Epithelial cell of proximal tubule (primary cell): ENCODE measurements at regions not wholly inside any gene's neighbourhood (a gene's known extent, or its start where the extent isn't known, plus 50 kb on each side); places are given as distances from the start of the nearest gene placed in this dataset.
"Not testable (repeated sequence)": the region's sequence is repeated elsewhere in the genome, so short reads cannot be mapped to it uniquely, and the experiment has no call there.

Experiments
- DNase-seq: peaks from one replicate; pipeline ENCODE4 v3.0.0-alpha.2; 2011; ENCODE audit warnings: low read depth
- H3K4me3 ChIP-seq: 2 replicates; pipeline ENCODE4 v1.5.1; 2011; ENCODE audit warnings: low read depth, mild to moderate bottlenecking, low read length
- TF ChIP-seq, protein P1 (sequence below): conservative IDR thresholded peaks from 2 replicates; pipeline ENCODE4 v1.5.1; 2012; ENCODE audit warnings: low read depth, mild to moderate bottlenecking, low read length

DNA sequence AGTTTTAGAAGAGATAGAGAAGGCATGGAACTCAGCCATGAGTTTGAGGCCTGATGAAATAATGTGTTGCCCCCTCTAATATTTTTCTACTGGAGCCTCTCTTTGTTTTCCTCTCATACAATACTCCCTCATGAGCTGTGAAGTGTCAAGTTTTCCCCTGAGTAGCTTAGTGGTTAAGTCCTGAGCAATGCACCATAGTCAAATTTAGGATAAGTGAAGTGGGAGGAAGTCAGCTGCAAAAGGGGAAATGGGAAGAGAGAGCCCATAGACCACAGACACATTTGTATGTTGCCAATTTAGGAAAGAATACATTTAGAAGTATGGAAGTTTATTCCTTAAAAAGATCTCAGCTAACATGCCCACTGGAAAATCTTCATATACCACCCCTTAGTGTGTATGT, 171.5 kb upstream of the NREP start:
- DNase-seq = no peak
- no peak overlapping the region for H3K4me3 ChIP-seq
- TF ChIP-seq, protein P1, sequence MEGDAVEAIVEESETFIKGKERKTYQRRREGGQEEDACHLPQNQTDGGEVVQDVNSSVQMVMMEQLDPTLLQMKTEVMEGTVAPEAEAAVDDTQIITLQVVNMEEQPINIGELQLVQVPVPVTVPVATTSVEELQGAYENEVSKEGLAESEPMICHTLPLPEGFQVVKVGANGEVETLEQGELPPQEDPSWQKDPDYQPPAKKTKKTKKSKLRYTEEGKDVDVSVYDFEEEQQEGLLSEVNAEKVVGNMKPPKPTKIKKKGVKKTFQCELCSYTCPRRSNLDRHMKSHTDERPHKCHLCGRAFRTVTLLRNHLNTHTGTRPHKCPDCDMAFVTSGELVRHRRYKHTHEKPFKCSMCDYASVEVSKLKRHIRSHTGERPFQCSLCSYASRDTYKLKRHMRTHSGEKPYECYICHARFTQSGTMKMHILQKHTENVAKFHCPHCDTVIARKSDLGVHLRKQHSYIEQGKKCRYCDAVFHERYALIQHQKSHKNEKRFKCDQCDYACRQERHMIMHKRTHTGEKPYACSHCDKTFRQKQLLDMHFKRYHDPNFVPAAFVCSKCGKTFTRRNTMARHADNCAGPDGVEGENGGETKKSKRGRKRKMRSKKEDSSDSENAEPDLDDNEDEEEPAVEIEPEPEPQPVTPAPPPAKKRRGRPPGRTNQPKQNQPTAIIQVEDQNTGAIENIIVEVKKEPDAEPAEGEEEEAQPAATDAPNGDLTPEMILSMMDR = no peak

DNA sequence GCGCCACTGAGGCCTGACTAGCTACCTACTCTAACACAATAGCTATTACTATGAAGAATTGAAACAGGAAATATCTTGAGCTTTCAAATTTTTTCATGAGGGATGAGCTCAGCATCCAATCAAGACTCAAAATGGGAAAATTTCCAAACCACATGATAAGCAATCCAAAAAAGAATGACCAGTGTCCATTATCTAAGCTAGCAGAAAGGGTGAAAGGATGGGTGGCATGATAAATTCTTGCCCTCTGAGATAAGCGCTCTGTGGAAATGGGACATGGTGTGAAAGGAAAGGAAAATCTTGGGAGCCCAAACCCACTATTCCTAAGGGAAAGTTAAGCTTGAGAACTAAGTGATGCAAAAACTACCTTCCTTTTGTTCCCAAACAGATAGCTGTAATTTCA, 170.2 kb upstream of the NREP start:
- no peak for DNase-seq
- H3K4me3 ChIP-seq = no peak overlapping the region
- TF ChIP-seq, protein P1 = no peak

DNA sequence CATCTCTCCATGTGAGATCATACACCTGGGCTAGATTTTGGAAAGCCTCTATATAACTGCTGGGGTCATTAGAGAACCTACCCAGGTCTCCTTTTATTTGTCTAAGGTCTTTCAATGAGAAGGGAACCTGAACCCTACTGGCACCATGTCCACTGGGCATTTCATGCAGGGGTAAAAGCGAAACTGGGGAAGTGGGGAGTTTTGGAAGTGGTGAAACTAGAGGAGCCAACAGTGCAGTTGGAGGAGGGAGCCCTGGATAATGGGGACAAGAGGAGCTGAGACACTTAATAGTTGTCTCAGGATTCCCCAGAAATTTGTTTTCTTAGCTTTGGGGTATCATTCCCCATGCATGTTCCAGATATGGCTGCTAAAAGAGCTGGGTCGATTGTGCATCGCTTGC, 169.0 kb upstream of the NREP start:
- TF ChIP-seq, protein P1 = no peak
- no peak for DNase-seq
- no peak overlapping the region for H3K4me3 ChIP-seq

DNA sequence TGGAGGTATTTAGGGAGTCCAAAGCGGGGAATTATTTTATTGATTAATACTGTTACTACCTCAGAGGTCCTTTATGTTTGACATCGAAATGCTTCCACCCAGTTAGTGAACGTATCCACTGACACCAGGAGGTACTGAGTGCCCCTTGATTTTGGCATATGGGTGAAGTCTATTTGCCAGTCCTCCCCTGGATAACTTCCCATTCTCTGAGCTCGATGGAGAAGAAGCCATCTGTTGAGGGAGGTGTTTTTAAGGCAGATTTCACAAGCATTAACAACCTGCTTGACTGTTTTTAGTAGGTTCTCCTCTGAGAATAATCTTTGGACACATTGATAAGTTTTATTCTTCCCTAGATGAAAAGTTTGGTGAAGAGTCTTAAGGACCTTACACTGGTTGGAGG, 165.3 kb upstream of the NREP start:
- TF ChIP-seq, protein P1 = no peak

DNA sequence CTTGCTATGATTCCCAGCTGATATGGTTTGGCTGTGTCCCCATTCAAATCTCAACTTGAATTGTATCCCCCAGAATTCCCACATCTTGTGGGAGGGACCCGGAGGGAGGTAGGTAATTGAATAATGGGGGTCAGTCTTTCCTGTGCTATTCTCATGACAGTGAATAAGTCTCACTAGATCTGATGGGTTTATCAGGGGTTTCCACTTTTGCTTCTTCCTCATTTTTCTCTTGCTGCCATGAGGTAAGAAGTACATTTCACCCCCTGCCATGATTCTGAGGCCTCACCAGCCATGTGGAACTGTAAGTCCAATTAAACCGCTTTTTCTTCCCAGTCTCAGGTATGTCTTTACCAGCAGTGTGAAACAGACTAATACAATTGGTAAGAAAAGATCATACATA, 164.7 kb upstream of the NREP start:
- not testable (repeated sequence) for H3K4me3 ChIP-seq, DNase-seq

More for the DNA sequence above, 165.3 kb upstream of the NREP start:
- no peak for DNase-seq
- no peak overlapping the region for H3K4me3 ChIP-seq

DNA sequence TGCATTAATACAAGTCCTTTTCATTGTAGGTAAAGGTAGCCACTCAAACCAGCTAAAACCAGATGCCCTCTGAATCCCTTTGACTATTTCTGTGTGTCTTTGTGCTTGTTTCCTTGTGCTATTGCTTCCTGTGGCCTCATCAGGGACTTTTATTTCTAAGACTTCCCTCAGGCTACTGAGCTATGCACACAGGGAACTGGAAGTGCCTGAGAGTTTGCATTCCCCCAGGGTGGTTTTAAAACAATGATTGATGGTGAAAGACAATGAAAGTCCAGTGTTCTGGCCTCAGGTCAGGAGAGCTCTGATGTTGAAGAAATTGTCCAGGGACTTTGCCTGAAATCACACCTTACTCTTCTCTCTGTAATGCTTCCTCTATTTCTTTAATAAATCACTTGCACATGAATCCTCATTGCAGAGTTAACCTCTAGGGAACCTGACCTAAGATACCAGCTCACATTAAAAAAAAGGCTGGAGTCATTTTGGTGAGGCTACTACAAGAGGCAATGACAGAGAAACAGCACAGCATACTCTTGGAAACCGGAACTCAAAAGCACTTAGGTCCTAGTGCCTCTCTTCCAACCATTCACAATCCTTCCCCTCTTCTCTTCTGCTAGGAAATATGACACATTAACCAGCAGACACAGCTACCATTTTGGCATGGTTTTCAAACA, 158.1 kb upstream of the NREP start:
- TF ChIP-seq, protein P1 = no peak
- no peak for DNase-seq

DNA sequence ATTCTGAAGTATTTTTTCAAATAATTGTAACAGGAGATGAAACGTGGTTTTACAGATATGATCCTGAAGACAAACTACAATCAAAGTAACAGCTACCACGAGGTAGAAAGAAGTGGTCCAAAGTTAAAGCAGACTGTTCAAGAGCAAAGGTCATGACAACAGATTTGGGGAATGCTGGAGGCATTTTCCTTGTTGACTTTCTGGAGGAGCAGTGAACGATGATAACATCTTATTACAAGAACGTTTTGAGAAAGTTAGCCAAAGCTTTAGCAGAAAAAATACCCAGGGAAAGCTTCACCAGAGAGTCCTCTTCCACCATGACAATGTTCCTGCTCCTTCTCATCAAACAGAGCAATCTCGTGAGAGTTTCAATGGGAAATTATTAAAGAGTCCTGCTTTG, 145.4 kb upstream of the NREP start:
- no peak overlapping the region for H3K4me3 ChIP-seq
- DNase-seq = no peak
- TF ChIP-seq, protein P1 = no peak

More for the DNA sequence above, 158.1 kb upstream of the NREP start:
- H3K4me3 ChIP-seq = no peak overlapping the region
